OCI-LY3 (cell line): ENCODE measurements at regions not wholly inside any gene's neighbourhood (a gene's known extent, or its start where the extent isn't known, plus 50 kb on each side); places are given as distances from the start of the nearest gene placed in this dataset.

Experiments used
- H2AFZ ChIP-seq: fragments of 200-600, 300-600 bp; shearing (Covaris generic); 2 replicates; pipeline ENCODE4 v1.6.0; 2014; ENCODE audit warnings: antibody characterized with exemption, low read depth, low read length
- H3K27ac ChIP-seq: fragments of 200-600, 300-600 bp; sonication (generic); 2 replicates; pipeline ENCODE4 v1.5.1; 2014; ENCODE audit warnings: mild to moderate bottlenecking, low read length, moderate library complexity, mixed read lengths
- H3K27me3 ChIP-seq: fragments of 200-600, 300-600 bp; sonication (generic); 2 replicates; pipeline ENCODE4 v1.6.1; 2014; ENCODE audit warnings: low read depth, low read length, mixed read lengths
- H3K36me3 ChIP-seq: fragments of 200-600, 300-600 bp; sonication (generic); replicated peaks from 2 replicates; pipeline ENCODE3; 2014; ENCODE audit warnings: low read depth, low read length, mixed read lengths
- H3K4me1 ChIP-seq: fragments of 300-600, 200-600 bp; sonication (generic); 2 replicates; pipeline ENCODE4 v1.6.1; 2014; ENCODE audit warnings: low read length, mixed read lengths
- H3K4me2 ChIP-seq: fragments of 200-600, 300-600 bp; sonication (generic); 2 replicates; pipeline ENCODE4 v1.6.1; 2014; ENCODE audit warnings: low read length, mixed read lengths
- H3K4me3 ChIP-seq: fragments of 300-600, 200-600 bp; sonication (generic); 2 replicates; pipeline ENCODE4 v1.5.1; 2014; ENCODE audit warnings: antibody characterized with exemption, mild to moderate bottlenecking, low read length, moderate library complexity
- H3K79me2 ChIP-seq: fragments of 300-600, 200-600 bp; shearing (Covaris generic); 2 replicates; pipeline ENCODE4 v1.6.1; 2014; ENCODE audit warnings: mild to moderate bottlenecking, low read length, mixed read lengths
- H3K9ac ChIP-seq: fragments of 300-600, 200-600 bp; shearing (Covaris generic); 2 replicates; pipeline ENCODE4 v1.6.0; 2014; ENCODE audit warnings: mild to moderate bottlenecking, low read length, moderate library complexity
- H3K9me3 ChIP-seq: fragments of 200-600, 300-600 bp; shearing (Covaris generic); 2 replicates; pipeline ENCODE4 v1.6.1; 2014; ENCODE audit warnings: low read length, mixed read lengths; ENCODE audit not compliant: insufficient read depth
- H4K20me1 ChIP-seq: fragments of 200-600, 300-600 bp; sonication (generic); 2 replicates; pipeline ENCODE4 v1.6.1; 2016; ENCODE audit warnings: low read length, mixed read lengths; ENCODE audit not compliant: insufficient read depth
- CTCF ChIP-seq: fragments of 200-600, 300-600 bp; sonication (generic); IDR thresholded peaks from 2 replicates; pipeline ENCODE4 v1.5.1; 2014; ENCODE audit warnings: antibody characterized with exemption, low read length, low read depth
- EZH2phosphoT487 ChIP-seq: fragments of 200-600 bp; shearing (Covaris generic); IDR thresholded peaks from 2 replicates; pipeline ENCODE4 v1.6.1; 2018; ENCODE audit warnings: antibody characterized with exemption, mixed run types, low read depth

DNA sequence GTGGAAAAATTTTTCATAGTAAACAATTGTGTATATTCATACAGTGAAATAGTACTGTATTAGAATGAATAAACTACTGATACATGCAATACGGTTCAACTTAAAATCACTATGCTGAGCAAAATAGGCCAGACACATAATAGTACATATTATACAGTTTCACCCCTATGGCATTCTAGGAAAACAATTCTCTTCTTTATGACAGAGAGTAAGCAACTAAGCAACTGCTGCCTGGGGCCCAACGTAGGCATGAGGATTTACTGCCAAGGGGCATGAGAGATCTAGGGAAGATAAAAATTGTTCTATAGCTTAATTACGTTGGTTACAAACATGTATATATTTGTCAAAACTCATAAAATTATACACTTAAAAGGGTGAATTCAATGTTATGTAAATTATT, 180.2 kb downstream of the DRD1 start:
- Histone ChIP-seq H3K9me3 (no peaks in the 10 kb centered on the region), H3K4me1 (no peaks in the 10 kb centered on the region), H4K20me1 (no peaks in the 10 kb centered on the region), H3K36me3 (no peaks in the 10 kb centered on the region), H3K27ac (no peak overlapping the region), H3K79me2 (no peaks in the 10 kb centered on the region), H2AFZ (no peak overlapping the region), H3K27me3 (no peaks in the 10 kb centered on the region), H3K4me3 (no peak overlapping the region), H3K9ac (no peak overlapping the region), H3K4me2 (no peak overlapping the region)
- TF ChIP-seq EZH2phosphoT487 (no peak), CTCF (no peak)

DNA sequence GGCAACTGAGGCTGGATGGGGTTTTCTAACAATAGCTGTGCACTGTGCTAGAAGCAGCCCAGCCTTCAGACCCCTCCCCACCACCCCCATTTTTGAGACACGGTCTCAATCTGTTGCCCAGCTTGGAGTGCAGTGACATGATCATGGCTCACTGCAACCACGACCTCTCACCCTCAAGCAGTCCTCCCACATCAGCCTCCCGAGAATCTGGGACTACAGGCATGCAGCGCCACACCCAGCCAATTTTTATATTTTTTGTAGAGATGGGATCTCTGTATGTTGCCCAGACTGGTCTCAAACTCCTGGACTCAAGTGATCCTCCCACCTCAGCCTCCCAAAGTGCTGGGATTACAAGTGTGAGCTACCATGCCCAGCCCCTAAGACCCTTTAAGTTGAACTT, 182.5 kb downstream of the DRD1 start:
- no peaks in the 10 kb centered on the region for H3K36me3 ChIP-seq
- H3K27ac ChIP-seq, result no peak overlapping the region
- H2AFZ ChIP-seq, result no peak overlapping the region
- H3K27me3 ChIP-seq, result no peaks in the 10 kb centered on the region
- no peaks in the 10 kb centered on the region for H3K9me3 ChIP-seq
- H3K4me2 ChIP-seq, result no peak overlapping the region
- H3K4me1 ChIP-seq, result no peaks in the 10 kb centered on the region
- no peak overlapping the region for H3K4me3 ChIP-seq
- no peaks in the 10 kb centered on the region for H3K79me2 ChIP-seq
- no peaks in the 10 kb centered on the region for H4K20me1 ChIP-seq
- TF ChIP-seq CTCF (no peak), EZH2phosphoT487 (no peak)
- no peak overlapping the region for H3K9ac ChIP-seq

DNA sequence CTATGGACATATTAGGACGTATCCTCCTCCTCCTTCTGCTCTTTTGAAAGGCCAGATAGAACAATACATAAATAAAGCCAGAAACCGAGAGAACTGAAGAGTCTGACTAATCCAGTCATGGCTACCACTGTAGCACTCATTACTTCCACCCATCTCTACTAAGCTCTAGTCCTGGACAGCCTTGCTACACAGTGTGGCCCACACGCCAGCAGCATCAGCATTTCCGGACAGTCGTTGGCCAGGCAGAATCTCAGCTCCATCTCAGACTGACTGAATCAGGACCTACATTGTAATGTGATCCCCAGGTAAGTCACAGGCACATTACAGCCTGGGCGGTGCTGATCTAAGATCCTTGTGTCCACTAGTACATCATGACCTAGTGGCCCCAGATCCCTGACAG, 182.9 kb downstream of the DRD1 start:
- Histone ChIP-seq H3K4me2 (no peak overlapping the region), H3K4me1 (no peaks in the 10 kb centered on the region), H3K4me3 (no peak overlapping the region), H3K27me3 (no peaks in the 10 kb centered on the region), H2AFZ (no peak overlapping the region), H3K9ac (no peak overlapping the region), H4K20me1 (no peaks in the 10 kb centered on the region), H3K36me3 (no peaks in the 10 kb centered on the region), H3K9me3 (no peaks in the 10 kb centered on the region), H3K79me2 (no peaks in the 10 kb centered on the region), H3K27ac (no peak overlapping the region)
- TF ChIP-seq EZH2phosphoT487 (no peak), CTCF (no peak)

GRCh38 chr5:175257847-175258194, 186.2 kb downstream of the DRD1 start:
- no peak overlapping the region for H2AFZ ChIP-seq
- no peaks in the 10 kb centered on the region for H3K79me2 ChIP-seq
- H3K27ac ChIP-seq, result no peak overlapping the region
- no peaks in the 10 kb centered on the region for H4K20me1 ChIP-seq
- no peaks in the 10 kb centered on the region for H3K4me1 ChIP-seq
- TF ChIP-seq EZH2phosphoT487 (no peak), CTCF (no peak)
- H3K27me3 ChIP-seq, result no peaks in the 10 kb centered on the region
- H3K9me3 ChIP-seq, result no peaks in the 10 kb centered on the region
- no peak overlapping the region for H3K9ac ChIP-seq
- H3K4me3 ChIP-seq, result no peak overlapping the region
- no peak overlapping the region for H3K4me2 ChIP-seq
- H3K36me3 ChIP-seq, result no peaks in the 10 kb centered on the region
